Mucosa of descending colon (tissue), 3 donors: ENCODE measurements at regions not wholly inside any gene's neighbourhood (a gene's known extent, or its start where the extent isn't known, plus 50 kb on each side); places are given as distances from the start of the nearest gene placed in this dataset.

Experiments
- ATAC-seq: fragments of 200-7000 bp; cut with Tn5 transposase; one replicate; pipeline ENCODE4 v1.9.1; 2020; ENCODE audit warnings: mild to moderate bottlenecking, moderate library complexity
- DNase-seq, 3 donors: peaks; one replicate each; pipeline ENCODE4 v3.0.0-alpha.2; 2020
- H3K36me3 ChIP-seq: fragments of 200-600 bp; one replicate; pipeline ENCODE4 v1.8.0; 2021; ENCODE audit warnings: low read depth, mild to moderate bottlenecking
- H3K4me1 ChIP-seq: fragments of 200-600 bp; one replicate; pipeline ENCODE4 v1.8.0; 2021; ENCODE audit warnings: low read depth, mild to moderate bottlenecking
- H3K4me3 ChIP-seq: fragments of 200-600 bp; one replicate; pipeline ENCODE4 v1.8.0; 2021; ENCODE audit warnings: mild to moderate bottlenecking
- H3K9me3 ChIP-seq: fragments of 200-600 bp; one replicate; pipeline ENCODE4 v1.8.0; 2021; ENCODE audit warnings: mild to moderate bottlenecking
- CTCF ChIP-seq: fragments of 200-600 bp; IDR thresholded peaks from one replicate; pipeline ENCODE4 v1.8.0; 2022; ENCODE audit warnings: antibody characterized with exemption, mild to moderate bottlenecking
- intact Hi-C, 2 donors: fragments of 100-400 bp; cut with DNase I in 1 of 2; cut with micrococcal nuclease in 1 of 2; formaldehyde crosslinking; loops; one replicate each; pipeline versions ENCODE4 v1.11.0 to v1.11.1; 2022; cut with DNase I, micrococcal nuclease
- donor health status: DM: no; HTN: no; CAD: no; lungs with moderate emphysema.
- donor health status: DM: no; HTN: no; CAD: no.
- donor health status: DM: no; HTN: yes; CAD: no.

GRCh38 chr4:56220261-56220660, 167.0 kb downstream of the AASDH start:
- peaks cover 3% of the 10 kb centered on the region for H3K4me1 ChIP-seq
- no peak for TF ChIP-seq CTCF
- H3K4me3 ChIP-seq = no peak overlapping the region
- no peaks in the 10 kb centered on the region for H3K36me3 ChIP-seq
- DNase-seq (no peak), ATAC-seq (no peak)
- intact Hi-C loops = no loop called here
- no peaks in the 10 kb centered on the region for H3K9me3 ChIP-seq

GRCh38 chr4:56219447-56219846, 167.8 kb downstream of the AASDH start:
- no peak for ATAC-seq
- no peak for TF ChIP-seq CTCF
- no peaks in the 10 kb centered on the region for H3K9me3 ChIP-seq
- intact Hi-C loops = no loop called here
- H3K4me3 ChIP-seq = no peak overlapping the region
- H3K36me3 ChIP-seq = no peaks in the 10 kb centered on the region
- DNase-seq = no peak
- peaks cover 3% of the 10 kb centered on the region for H3K4me1 ChIP-seq

GRCh38 chr4:56218230-56218895, 168.9 kb downstream of the AASDH start:
- peaks cover 3% of the 10 kb centered on the region for H3K4me1 ChIP-seq
- DNase-seq (no peak), ATAC-seq (no peak)
- H3K4me3 ChIP-seq = no peak overlapping the region
- H3K9me3 ChIP-seq = no peaks in the 10 kb centered on the region
- no peaks in the 10 kb centered on the region for H3K36me3 ChIP-seq
- intact Hi-C loops = no loop called here
- TF ChIP-seq CTCF = no peak

GRCh38 chr4:56217343-56217890, 169.9 kb downstream of the AASDH start:
- TF ChIP-seq CTCF = no peak
- Histone ChIP-seq H3K4me3 (no peak overlapping the region), H3K4me1 (peaks cover 3% of the 10 kb centered on the region), H3K9me3 (no peaks in the 10 kb centered on the region), H3K36me3 (no peaks in the 10 kb centered on the region)
- intact Hi-C loops = no loop called here
- ATAC-seq (peak; percentile 31), DNase-seq (no peak)

GRCh38 chr4:56215901-56216300, 171.4 kb downstream of the AASDH start:
- TF ChIP-seq CTCF = no peak
- H3K4me3 ChIP-seq = no peak overlapping the region
- H3K4me1 ChIP-seq = peaks cover 3% of the 10 kb centered on the region
- intact Hi-C loops = no loop called here
- peaks cover 8% of the 10 kb centered on the region for H3K9me3 ChIP-seq
- peak; percentile 98 for ATAC-seq
- H3K36me3 ChIP-seq = no peaks in the 10 kb centered on the region
- peak; percentile 55 to 74 (median 59) for DNase-seq
